H7 (cell line): ENCODE measurements at regions not wholly inside any gene's neighbourhood (a gene's known extent, or its start where the extent isn't known, plus 50 kb on each side); places are given as distances from the start of the nearest gene placed in this dataset.
"Not testable (repeated sequence)": the region's sequence is repeated elsewhere in the genome, so short reads cannot be mapped to it uniquely, and the experiment has no call there.

Source experiments
- DNase-seq: peaks from one replicate; pipeline ENCODE4 v3.0.0; 2012
- H3K27me3 ChIP-seq: 2 replicates; pipeline ENCODE4 v1.6.0; 2011; ENCODE audit warnings: mild to moderate bottlenecking, low read length; ENCODE audit not compliant: control insufficient read depth, insufficient read depth
- H3K36me3 ChIP-seq: replicated peaks from 2 replicates; pipeline ENCODE4 v1.5.1; 2011; ENCODE audit warnings: low read length; ENCODE audit not compliant: control insufficient read depth, insufficient read depth
- H3K4me3 ChIP-seq: 2 replicates; pipeline ENCODE4 v1.5.1; 2011; ENCODE audit warnings: low read depth, mild to moderate bottlenecking, control low read depth, low read length, moderate library complexity; ENCODE audit not compliant: insufficient read depth

- Histone ChIP-seq H3K4me3 (no peak overlapping the region), H3K36me3 (no peaks in the 10 kb centered on the region), H3K27me3 (no peaks in the 10 kb centered on the region)
- DNase-seq, result peak; percentile 40
These were observed 63.8 kb upstream of the GPR31 start for GRCh38 chr6:167221400-167222201.

GRCh38 chr6:167225566-167226382, 65.3 kb upstream of the UNC93A start:
- not testable (repeated sequence) for H3K4me3 ChIP-seq, DNase-seq, H3K27me3 ChIP-seq, H3K36me3 ChIP-seq

DNA sequence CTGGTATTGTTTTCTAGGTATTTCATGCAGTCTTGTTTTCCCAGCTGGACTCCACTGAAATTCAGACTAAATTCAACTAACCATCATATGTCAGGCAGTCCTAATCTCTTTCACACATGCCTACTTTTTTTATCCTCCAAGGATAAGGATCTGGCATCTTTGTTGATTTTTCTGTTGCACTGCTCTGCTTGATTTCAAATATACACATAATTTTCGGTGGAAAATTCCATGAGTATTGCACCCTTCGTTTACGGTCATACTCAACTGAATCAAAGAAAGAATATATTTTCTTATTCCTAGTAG, 64.8 kb upstream of the UNC93A start:
- DNase-seq, result no peak
- Histone ChIP-seq H3K36me3 (no peaks in the 10 kb centered on the region), H3K27me3 (no peaks in the 10 kb centered on the region), H3K4me3 (no peak overlapping the region)

GRCh38 chr6:167226791-167227190, 64.3 kb upstream of the UNC93A start:
- no peaks in the 10 kb centered on the region for H3K27me3 ChIP-seq
- H3K36me3 ChIP-seq, result no peaks in the 10 kb centered on the region; the same call in 1 of the 2 replicates
- DNase-seq, result no peak
- no peak overlapping the region for H3K4me3 ChIP-seq

- Histone ChIP-seq H3K36me3 (no peaks in the 10 kb centered on the region; the same call in 1 of the 2 replicates), H3K27me3 (no peaks in the 10 kb centered on the region), H3K4me3 (peak overlapping the region; percentile 71)
- DNase-seq, result no peak
These were observed 63.1 kb upstream of the UNC93A start for GRCh38 chr6:167227984-167228383.

DNA sequence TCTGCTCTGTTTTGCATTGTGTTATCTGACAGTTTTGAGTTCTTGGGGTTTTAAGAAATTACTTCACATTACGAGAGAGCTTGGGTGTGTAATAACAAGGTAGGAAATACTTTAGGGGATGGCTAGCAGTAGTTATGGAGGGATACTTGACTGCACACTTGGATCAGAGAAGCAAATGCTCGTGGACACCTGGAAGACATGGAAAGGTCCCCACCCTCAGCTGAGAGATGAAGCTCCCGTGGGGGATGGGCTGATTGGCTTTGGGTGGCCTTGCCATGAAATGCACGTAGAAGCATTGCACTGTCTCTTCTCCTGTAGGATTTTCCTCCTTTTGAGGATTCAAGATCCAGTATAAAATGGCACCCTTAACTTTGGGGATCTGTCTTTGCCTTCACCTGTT, 61.5 kb upstream of the UNC93A start:
- H3K27me3 ChIP-seq, result no peaks in the 10 kb centered on the region
- H3K4me3 ChIP-seq, result peak overlapping the region; percentile 71
- no peak for DNase-seq

GRCh38 chr6:167230288-167230687, 60.8 kb upstream of the UNC93A start:
- no peaks in the 10 kb centered on the region for H3K27me3 ChIP-seq
- peaks cover 7% of the 10 kb centered on the region for H3K36me3 ChIP-seq
- H3K4me3 ChIP-seq, result peak overlapping the region; percentile 71
- no peak for DNase-seq

More for the DNA sequence above, 61.5 kb upstream of the UNC93A start:
- H3K36me3 ChIP-seq, result peaks cover 3% of the 10 kb centered on the region

DNA sequence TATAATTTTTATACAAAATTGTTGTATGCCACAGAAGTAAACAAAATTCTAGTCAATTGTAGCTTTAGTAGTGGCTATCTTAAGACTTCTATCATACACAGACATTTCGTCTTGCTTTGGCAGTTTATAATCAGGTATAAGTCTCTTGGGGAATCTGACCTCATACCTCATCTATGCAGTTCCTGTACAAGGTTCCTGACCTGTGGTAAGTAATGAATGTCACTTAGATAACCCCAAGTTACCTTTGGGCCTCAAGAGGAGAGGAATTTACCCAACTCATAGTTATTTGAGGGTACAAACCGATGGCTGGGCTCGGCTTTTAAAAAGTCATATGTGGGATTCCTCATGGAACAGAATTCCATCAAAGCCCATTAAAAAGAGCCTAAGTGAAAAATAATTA, 58.8 kb upstream of the UNC93A start:
- peaks cover 7% of the 10 kb centered on the region for H3K36me3 ChIP-seq
- H3K27me3 ChIP-seq, result no peaks in the 10 kb centered on the region
- no peak overlapping the region for H3K4me3 ChIP-seq
- DNase-seq, result no peak

DNA sequence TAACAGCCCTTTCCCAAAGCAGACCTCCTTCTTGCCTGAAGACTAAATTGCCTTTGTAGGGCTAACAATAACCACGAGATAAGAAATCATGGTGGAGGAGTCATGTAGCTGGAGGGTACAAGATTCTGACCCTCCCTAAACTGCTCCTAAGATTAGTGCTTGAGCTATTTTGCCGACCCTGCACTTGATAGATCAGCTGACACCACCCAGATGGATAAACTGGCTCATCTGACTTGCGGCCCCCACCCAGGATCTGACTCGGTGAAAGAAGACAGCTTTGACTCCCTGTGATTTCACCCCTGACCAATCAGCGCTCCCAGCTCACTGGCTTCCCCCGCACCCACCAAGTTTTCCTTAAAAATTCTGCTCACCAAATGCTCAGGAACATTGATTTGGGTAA, 57.6 kb upstream of the UNC93A start:
- no peak overlapping the region for H3K4me3 ChIP-seq

DNA sequence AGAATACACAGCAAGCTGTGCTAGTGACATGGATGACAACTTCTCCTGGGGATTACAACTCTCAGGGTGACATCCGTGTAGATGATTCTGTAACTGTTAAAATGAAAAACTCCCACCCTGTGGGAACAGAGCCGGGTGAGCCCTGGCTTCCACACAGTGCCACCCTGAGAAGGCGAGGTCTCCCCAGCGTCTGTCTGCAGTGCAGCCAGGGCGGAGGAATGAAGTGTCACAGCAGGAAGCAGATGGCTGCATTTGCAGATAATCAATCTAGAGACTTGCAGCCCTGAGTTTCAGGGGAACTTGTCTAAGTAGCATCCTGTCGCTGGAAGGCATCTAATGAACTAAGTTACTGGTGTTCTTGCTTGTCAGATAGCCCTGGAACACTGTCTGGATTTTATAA, 56.5 kb upstream of the UNC93A start:
- H3K27me3 ChIP-seq, H3K4me3 ChIP-seq, DNase-seq: not testable (repeated sequence)
- peaks cover 12% of the 10 kb centered on the region for H3K36me3 ChIP-seq

More for the DNA sequence above, 57.6 kb upstream of the UNC93A start:
- peaks cover 12% of the 10 kb centered on the region for H3K36me3 ChIP-seq
- H3K27me3 ChIP-seq, result no peaks in the 10 kb centered on the region
- DNase-seq, result no peak

DNA sequence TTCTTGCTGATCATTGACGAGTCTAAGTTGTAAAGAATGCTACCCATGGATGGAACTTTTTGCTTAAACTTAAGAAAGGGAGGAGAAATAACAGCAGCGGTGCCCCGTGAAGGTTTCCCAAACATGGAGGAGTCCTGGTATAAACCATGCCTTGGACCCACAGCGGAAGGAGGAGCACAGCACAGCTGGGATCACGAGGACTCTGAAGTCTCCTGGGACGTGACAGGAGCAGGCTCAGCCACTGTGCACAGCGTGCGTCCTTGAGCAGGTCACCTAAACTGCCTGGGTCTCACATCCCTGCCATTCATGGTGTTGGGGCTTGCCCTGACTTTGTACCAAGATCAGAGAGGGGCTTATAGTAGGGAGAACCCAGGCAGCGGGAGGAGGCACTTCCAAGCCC, 56.1 kb upstream of the UNC93A start:
- Histone ChIP-seq H3K36me3 (peaks cover 12% of the 10 kb centered on the region), H3K27me3 (no peaks in the 10 kb centered on the region), H3K4me3 (no peak overlapping the region)
- no peak for DNase-seq

DNA sequence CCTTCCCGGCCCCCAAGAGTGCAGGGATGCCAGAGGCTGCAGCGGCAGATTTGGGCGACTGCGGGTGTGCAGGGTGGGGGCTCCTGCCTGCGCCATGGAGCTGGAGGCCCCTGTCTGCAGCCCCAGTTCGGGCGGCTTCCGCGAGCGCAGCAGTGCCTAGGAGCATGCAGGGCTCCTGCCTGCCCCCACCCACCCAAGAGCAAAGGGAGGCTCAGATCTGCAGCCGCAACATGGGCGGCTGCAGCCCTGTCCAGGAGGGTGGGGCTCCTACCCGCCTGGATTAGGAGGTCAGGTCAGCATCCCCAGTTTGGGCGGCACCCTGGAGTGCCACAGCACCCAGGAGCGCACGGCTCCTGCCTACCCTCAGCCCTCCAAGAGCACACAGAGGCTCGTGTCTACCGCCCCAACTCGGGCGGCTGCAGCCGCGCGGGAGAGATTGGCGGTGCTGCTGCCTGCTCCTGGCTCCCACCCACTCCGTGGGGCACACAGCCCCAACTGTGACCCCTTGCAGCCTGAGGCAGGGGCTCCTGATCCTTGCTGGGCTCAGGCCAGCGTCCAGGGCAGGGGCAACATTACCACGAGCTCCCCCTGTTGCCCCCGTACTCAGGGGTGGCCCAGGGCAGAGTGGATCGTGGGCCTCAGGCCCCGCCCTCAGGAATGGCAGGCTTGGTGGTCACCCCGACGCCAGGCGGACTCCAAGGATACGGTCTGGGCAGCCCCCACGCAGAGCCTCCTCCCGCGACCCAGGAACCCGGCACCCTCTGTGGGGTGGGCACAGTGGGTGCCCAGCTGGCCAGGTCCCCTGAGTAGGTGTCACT, 55.5 kb upstream of the UNC93A start:
- Histone ChIP-seq H3K36me3 (peaks cover 12% of the 10 kb centered on the region), H3K4me3 (no peak overlapping the region), H3K27me3 (no peaks in the 10 kb centered on the region)
- DNase-seq, result no peak

DNA sequence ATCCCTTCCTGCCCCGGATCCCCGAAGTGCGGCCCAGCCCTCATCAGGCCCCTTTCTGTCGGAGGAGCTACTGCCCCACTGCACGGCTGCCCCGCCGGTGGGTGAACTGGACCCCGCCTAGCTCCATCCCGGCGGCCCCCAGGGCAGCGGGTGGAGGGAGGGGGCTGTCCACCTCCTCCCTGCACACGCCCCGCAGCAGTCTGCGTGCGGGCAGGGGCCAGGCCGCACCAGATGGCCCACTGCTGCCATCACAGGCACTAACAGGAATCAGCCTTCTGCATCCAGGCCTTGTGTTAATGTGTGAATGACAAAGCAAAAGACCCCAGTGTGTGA, 54.9 kb upstream of the UNC93A start:
- Histone ChIP-seq H3K4me3 (no peak overlapping the region), H3K36me3 (peaks cover 12% of the 10 kb centered on the region), H3K27me3 (no peaks in the 10 kb centered on the region)
- no peak for DNase-seq

- H3K27me3 ChIP-seq, result no peaks in the 10 kb centered on the region
- DNase-seq, result no peak
- H3K4me3 ChIP-seq, result no peak overlapping the region
These were observed 53.5 kb upstream of the UNC93A start for GRCh38 chr6:167237438-167238145.

More at GRCh38 chr6:167237438-167238145, 53.5 kb upstream of the UNC93A start:
- peaks cover 12% of the 10 kb centered on the region for H3K36me3 ChIP-seq
